Kidney tubule cell (primary cell): ENCODE measurements at regions not wholly inside any gene's neighbourhood (a gene's known extent, or its start where the extent isn't known, plus 50 kb on each side); places are given as distances from the start of the nearest gene placed in this dataset.

Experiments used
- DNase-seq: peaks from one replicate; pipeline ENCODE4 v3.0.0-alpha.2; 2018; ENCODE audit warnings: low spot score

- DNase-seq = peak; percentile 74
These were observed 101.8 kb downstream of the CAND1 start for GRCh38 chr12:67370979-67371378.

GRCh38 chr12:67377021-67377420 lies 107.9 kb downstream of the CAND1 start:
- DNase-seq = no peak

- DNase-seq = no peak
These were observed 108.4 kb downstream of the CAND1 start for GRCh38 chr12:67377541-67377940.

DNA sequence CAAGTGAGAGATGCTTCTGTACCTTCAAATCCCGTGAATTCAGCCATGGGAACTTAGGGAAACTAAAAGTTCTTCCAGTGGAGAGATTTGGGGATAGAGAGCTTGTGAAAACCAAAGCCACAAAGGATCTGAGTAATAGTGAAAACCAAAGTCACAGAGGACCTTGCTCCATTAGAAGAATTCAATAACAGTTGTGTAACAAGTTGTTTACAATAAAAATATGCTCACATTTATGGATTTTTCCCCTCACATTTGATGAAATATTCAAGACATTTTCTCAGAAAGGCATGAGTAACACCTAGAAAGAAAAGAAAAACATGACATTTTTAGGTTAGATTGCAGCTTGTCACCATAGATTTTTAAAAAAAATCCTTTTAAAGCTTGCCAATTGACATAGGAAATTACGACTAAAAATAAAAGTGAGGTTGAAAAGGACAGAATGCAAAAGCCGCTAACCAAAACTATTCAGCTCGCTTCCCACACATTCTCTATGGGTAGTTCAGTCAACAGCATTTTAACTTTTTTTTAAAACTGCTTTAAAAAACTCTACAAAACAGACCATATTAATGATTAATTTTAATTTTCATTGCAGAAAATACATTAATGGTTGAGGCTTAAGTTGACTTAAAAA lies 113.2 kb downstream of the CAND1 start:
- DNase-seq = no peak

DNA sequence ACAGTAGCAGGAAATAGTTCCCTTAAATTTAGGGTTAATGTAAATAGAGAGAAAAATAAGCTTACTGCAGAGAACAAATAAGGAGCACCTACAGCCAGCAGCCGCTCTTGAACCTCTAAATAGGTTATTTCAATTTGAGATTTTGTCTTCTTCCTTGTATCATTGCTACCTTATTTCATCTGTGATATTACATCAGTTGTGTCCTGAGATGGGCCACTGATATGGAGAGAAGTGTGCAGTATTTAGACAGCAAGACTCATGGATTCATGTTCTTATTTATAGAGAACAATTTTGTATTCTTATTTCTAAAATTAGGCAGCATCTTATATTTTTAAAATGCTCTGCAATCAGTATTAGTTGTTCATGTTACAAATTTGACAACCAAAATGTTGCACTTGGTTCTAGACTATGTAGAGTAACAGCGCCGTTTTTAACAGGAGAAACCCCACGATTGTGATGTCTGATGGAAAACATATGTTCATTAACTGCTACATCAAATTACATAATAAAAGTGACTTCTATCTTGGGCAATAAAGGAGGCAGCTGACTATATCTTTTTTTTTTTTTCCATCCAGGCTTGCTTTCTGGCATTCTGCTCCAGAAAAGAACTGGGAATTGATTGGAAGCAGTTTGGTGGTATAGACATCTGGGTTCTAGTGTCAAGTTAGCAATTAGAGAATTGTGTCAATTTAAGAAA lies 117.9 kb downstream of the CAND1 start:
- no peak for DNase-seq

DNA sequence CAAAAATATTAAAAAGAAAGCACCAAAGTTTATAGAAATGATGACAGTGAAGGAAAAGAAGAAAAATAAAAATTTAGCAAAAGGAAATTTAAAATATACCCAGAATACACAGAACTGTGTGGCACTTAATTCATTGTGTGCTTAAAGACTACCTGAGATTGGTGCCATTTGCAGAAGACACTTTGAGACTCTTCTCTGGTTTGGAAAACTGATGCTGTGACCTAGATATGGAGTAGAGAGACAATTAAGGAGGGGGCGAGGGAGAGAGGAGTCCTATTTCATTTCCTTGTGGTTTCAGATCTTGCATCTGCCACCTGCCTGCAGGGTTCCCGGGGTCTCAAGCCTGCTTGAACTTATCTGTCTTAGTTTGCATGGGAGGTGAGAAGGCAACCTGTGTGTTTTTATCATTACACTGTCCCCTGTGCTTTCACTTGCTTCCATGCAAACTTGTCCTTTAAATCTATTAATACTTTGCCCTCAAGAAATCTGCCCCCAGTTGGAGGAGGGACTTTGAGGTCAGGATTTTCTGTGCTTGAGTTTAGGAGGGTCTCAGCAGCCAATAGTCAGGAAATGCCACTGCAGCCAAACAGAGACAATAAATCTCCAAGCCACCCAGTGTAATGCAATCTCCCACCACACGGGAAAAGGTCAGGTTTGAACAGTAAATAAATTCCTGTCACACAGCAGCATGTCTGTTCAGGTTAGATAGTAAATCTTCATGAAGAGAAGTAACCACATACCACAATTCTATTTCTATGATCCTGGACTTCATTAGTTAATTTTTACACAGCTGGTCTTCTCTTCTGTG lies 119.4 kb downstream of the CAND1 start:
- peak; percentile 27 for DNase-seq

- DNase-seq = no peak
These were observed 121.1 kb downstream of the CAND1 start for GRCh38 chr12:67390273-67390672.

- no peak for DNase-seq
These were observed 121.9 kb downstream of the CAND1 start for GRCh38 chr12:67391034-67391433.

DNA sequence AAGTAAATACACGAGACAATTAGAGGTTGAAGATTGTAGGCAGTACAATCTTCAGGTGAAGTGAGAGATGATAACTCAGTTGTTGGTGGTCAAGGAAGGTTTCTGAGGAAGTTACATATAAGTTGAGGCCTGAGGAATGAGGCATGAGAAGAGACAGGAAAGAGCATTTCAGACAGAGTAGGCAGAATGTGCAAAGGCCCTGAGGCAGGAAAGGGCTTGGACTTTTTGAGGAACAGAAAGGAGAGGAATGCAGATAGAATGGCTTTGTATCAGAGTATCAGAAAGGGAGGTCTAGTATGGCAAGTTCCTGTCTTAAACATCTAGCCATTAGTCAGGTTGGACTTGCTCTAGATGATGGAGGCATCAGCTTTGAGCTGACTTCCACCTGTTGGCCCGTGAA lies 122.5 kb downstream of the CAND1 start:
- DNase-seq = no peak

GRCh38 chr12:67394550-67394949 lies 125.4 kb downstream of the CAND1 start:
- DNase-seq = peak; percentile 31

- no peak for DNase-seq
These were observed 131.6 kb downstream of the CAND1 start for GRCh38 chr12:67400742-67401141.

GRCh38 chr12:67410246-67410645 lies 141.1 kb downstream of the CAND1 start:
- no peak for DNase-seq

- no peak for DNase-seq
These were observed 141.5 kb downstream of the CAND1 start for GRCh38 chr12:67410667-67411067.

- no peak for DNase-seq
These were observed 142.4 kb downstream of the CAND1 start for GRCh38 chr12:67411562-67411961.

DNA sequence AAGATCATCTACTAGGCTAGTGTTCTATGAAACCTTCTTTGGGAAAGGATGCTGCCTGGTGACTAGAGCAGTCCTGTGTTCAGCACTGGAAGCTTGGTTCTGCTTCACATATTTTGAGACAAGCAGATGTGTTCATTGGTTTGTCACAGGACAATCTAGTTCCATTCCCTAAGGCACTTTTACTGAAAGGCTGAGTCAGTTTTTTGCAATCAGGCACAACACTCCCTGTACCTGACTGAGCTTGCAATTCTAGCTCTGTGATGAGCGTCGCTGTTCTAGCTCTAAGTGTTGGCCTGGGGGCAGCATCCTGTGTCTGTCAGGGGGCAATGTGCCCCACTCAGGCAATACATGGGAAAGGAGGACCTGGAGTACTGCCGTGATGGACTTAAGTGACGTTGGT lies 144.4 kb downstream of the CAND1 start:
- peak; percentile 66 for DNase-seq

DNA sequence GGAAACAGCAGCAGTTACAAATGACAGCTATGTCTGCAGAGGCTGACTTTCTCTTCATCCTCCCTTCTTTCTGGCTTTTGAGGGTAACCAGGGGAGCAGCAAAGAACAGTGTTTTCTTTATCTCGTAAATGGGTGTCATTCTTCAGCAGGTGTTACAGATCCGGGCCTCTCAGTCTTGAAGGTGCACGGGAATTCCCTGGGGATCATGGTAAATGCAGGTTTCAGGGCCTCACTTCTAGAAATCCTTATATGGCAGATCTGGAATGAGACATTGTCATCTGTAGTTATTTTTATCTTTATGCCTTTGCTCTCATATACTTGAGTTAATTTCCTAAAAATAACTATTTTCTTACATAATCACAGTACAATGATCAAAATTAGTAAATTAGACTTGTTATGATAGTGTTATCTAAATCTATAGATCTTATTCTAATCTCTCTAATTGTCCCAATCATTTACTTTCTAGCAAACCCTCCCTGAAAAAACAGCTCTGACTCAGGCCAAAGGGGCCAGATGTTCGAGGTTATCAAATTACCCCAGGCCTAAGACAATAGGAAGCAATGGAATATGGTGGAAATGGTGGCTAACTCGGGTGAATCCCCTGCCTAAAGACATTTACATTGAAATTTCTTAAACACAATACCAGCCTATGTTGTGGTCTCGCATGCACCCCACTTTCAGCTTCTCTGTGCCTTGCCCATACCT lies 145.0 kb downstream of the CAND1 start:
- DNase-seq = no peak

- DNase-seq = peak; percentile 48
These were observed 146.3 kb downstream of the CAND1 start for GRCh38 chr12:67415473-67415872.

GRCh38 chr12:67419810-67420209 lies 150.7 kb downstream of the CAND1 start:
- no peak for DNase-seq

GRCh38 chr12:67420506-67420905 lies 151.3 kb downstream of the CAND1 start:
- DNase-seq = no peak

- no peak for DNase-seq
These were observed 152.9 kb downstream of the CAND1 start for GRCh38 chr12:67422081-67422480.

- peak; percentile 26 for DNase-seq
These were observed 155.6 kb downstream of the CAND1 start for GRCh38 chr12:67424784-67425183.

DNA sequence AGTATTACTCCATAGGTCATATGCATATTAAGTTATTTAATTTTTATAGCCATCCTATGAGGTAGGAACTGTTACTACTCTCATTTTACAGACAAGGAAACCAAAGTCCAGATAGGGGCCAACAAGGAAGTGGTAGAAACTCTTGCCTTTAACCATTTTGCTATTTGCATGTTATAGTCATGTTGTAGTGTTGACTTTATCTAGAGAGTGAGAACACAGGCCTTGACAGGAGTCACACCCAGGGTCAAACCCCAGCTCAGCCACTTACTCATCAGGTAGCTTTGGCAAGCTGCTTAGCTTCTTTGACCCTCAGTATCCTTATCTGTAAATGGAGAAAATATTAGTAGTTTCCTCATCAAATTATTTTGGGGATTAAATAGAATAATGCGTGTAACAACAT lies 156.2 kb downstream of the CAND1 start:
- peak; percentile 63 for DNase-seq
